HFFc6 (cell line): ENCODE measurements at regions not wholly inside any gene's neighbourhood (a gene's known extent, or its start where the extent isn't known, plus 50 kb on each side); places are given as distances from the start of the nearest gene placed in this dataset.

Source experiments
- DNase-seq: peaks from one replicate; pipeline ENCODE4 v3.0.0-alpha.2; 2018
- H3K27ac Mint-ChIP-seq: 2 replicates; pipeline ENCODE4 v1.8.0; 2020; ENCODE audit warnings: mild to moderate bottlenecking, mixed read lengths
- H3K27me3 Mint-ChIP-seq: 2 replicates; pipeline ENCODE4 v1.8.0; 2021; ENCODE audit warnings: mild to moderate bottlenecking, moderate library complexity, mixed read lengths; ENCODE audit not compliant: insufficient read depth
- H3K36me3 Mint-ChIP-seq: 2 replicates; pipeline ENCODE4 v1.8.0; 2021; ENCODE audit warnings: low read depth, mixed read lengths
- H3K4me1 Mint-ChIP-seq: 2 replicates; pipeline ENCODE4 v1.8.0; 2020; ENCODE audit warnings: low read depth, mixed read lengths
- H3K4me3 Mint-ChIP-seq: 2 replicates; pipeline ENCODE4 v1.8.0; 2020; ENCODE audit warnings: mild to moderate bottlenecking, moderate library complexity, mixed read lengths
- H3K9me3 Mint-ChIP-seq: 2 replicates; pipeline ENCODE4 v1.8.0; 2020; ENCODE audit warnings: mild to moderate bottlenecking, mixed read lengths
- TF ChIP-seq, protein P1 (sequence below): fragments of 200-600 bp; sonication (generic); IDR thresholded peaks from 2 replicates; pipeline ENCODE4 v1.5.0; 2021; ENCODE audit warnings: antibody characterized with exemption, mild to moderate bottlenecking

DNA sequence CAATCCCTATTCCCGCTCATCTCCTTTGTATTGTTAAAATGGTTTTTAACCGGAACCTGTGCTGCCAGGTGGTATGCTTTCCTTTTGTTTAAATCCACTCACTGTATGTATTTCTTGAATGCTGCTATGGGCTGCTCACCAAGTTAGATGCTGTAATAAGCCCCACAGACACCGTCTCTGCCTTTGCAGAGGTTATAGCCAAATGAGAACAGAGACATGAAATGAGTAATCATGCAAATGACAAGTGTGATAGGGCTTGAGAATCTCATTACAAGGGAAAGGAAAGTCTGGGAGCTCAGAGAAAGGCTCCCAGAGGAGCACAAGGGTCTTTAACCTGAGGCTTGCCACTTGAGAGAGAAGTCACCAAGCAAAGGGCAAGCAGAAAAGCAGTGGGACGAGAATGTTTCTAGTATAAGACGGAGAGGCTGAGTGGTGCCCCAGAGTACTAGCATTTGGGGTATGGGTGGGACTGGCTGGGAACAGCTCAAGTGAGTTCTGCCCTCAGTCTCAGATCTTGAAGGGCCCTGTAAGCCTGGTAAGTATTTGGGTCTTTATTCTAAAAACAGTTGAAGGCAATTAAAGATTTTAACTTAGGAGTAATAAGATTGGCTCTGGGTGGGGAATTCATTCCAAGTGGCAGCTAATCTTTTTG lies 110.8 kb upstream of the H2AZ1 start:
- Mint-ChIP-seq H3K4me1 (peaks cover 42% of the 10 kb centered on the region), H3K9me3 (no peaks in the 10 kb centered on the region), H3K27ac (no peak overlapping the region), H3K4me3 (no peak overlapping the region), H3K27me3 (no peaks in the 10 kb centered on the region; the same call in 1 of the 2 replicates), H3K36me3 (no peaks in the 10 kb centered on the region)
- TF ChIP-seq, protein P1, sequence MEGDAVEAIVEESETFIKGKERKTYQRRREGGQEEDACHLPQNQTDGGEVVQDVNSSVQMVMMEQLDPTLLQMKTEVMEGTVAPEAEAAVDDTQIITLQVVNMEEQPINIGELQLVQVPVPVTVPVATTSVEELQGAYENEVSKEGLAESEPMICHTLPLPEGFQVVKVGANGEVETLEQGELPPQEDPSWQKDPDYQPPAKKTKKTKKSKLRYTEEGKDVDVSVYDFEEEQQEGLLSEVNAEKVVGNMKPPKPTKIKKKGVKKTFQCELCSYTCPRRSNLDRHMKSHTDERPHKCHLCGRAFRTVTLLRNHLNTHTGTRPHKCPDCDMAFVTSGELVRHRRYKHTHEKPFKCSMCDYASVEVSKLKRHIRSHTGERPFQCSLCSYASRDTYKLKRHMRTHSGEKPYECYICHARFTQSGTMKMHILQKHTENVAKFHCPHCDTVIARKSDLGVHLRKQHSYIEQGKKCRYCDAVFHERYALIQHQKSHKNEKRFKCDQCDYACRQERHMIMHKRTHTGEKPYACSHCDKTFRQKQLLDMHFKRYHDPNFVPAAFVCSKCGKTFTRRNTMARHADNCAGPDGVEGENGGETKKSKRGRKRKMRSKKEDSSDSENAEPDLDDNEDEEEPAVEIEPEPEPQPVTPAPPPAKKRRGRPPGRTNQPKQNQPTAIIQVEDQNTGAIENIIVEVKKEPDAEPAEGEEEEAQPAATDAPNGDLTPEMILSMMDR, result no peak
- DNase-seq, result no peak

DNA sequence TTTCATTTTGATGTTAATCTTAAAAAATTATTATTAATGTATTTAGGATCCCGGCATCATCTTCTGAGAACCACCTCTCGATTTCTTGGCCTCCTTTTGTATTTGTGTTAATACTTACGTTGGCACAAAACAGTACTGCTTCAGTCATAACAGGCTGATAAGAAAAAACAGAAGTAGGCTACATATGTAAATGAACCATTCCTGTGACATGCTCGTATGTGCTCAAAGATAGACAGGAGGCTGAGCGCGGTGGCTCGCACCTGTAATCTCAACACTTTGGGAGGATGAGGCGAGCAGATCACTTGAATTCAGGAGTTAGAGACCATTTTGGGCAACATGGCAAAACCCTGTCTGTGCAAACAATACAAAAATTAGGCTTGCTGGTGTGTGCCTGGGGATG lies 109.4 kb upstream of the H2AZ1 start:
- DNase-seq, result no peak
- H3K9me3 Mint-ChIP-seq, result no peaks in the 10 kb centered on the region
- TF ChIP-seq, protein P1, result no peak
- no peaks in the 10 kb centered on the region for H3K36me3 Mint-ChIP-seq
- H3K27me3 Mint-ChIP-seq, result no peaks in the 10 kb centered on the region
- H3K27ac Mint-ChIP-seq, result no peak overlapping the region
- no peak overlapping the region for H3K4me3 Mint-ChIP-seq
- peaks cover 37% of the 10 kb centered on the region for H3K4me1 Mint-ChIP-seq

DNA sequence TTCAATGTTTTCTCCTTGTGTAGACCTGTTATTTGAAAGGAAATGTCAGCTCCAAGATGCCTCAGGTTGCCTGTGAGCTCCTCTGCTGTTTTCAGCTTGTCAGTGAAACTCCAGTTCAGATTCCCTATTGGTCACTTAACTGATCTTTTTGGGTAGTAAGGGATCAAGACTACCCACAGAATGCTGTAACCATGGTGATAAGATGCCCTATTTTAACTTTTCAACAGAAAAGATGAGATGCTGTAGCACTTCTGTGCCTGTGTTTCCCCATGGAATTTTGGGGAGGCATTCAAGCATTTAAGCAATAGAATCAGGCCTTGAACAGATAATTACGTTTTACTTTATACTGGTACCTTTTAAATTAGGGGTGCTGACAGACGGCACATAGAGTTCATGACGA lies 106.6 kb upstream of the H2AZ1 start:
- Mint-ChIP-seq H3K27me3 (0 out of 2 replicates have a peak, but pooled peaks cover 2% of the 10 kb centered on the region), H3K9me3 (no peaks in the 10 kb centered on the region), H3K27ac (no peak overlapping the region), H3K4me1 (peaks cover 13% of the 10 kb centered on the region), H3K4me3 (no peak overlapping the region), H3K36me3 (no peaks in the 10 kb centered on the region)
- TF ChIP-seq, protein P1, result no peak
- DNase-seq, result no peak

DNA sequence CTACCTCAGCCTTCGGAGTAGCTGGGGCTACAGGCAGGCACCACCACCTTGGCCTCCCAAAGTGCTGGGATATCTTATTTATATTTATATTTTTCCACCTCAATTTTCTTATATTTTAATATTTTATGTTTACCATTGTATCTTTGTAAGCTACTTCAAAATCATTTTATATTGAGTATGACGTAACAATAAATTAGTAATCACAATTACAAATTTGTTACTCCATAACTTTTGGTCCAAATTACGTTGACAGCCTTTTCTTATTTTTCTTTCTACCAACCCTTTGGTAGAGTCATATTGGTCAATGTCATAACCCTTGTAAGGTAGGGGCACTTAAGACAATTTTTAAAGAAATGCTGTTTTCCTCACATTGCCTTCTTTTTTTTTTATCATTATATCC lies 104.0 kb upstream of the H2AZ1 start:
- Mint-ChIP-seq H3K36me3 (no peaks in the 10 kb centered on the region), H3K4me1 (peaks cover 23% of the 10 kb centered on the region), H3K27me3 (peaks cover 5% of the 10 kb centered on the region), H3K4me3 (no peak overlapping the region), H3K27ac (no peak overlapping the region), H3K9me3 (no peaks in the 10 kb centered on the region)
- TF ChIP-seq, protein P1, result no peak
- DNase-seq, result no peak

DNA sequence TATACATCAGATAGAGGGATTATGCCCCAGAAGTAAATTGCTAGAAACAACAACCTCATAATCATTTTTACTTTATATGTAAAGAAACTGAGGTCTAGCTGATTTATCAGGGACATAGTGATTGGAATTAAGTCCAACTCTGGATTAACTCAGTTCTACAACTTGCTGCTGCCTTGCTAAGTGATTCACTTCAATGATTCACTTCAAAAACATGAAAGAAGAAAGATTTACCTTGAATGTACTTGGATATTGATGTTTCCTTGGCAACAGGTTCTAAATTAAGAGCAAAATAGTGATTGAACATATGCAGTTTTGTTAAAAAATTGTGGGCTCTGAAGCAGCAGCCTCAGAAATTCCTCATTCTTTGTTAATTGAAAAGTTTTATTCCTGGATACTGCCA lies 99.8 kb upstream of the H2AZ1 start:
- Mint-ChIP-seq H3K27me3 (peaks cover 5% of the 10 kb centered on the region), H3K4me3 (no peak overlapping the region), H3K4me1 (peaks cover 23% of the 10 kb centered on the region), H3K27ac (peak overlapping the region; percentile 0; the same call in 1 of the 2 replicates), H3K36me3 (no peaks in the 10 kb centered on the region), H3K9me3 (no peaks in the 10 kb centered on the region)
- TF ChIP-seq, protein P1, result no peak
- peak; percentile 7 for DNase-seq
